Panc1 (cell line): ENCODE measurements at regions not wholly inside any gene's neighbourhood (a gene's known extent, or its start where the extent isn't known, plus 50 kb on each side); places are given as distances from the start of the nearest gene placed in this dataset.

Experiments used
- ATAC-seq: fragments of 200-7000 bp; cut with Tn5 transposase; 2 replicates; pipeline ENCODE4 v1.9.1; 2020; ENCODE audit warnings: mild to moderate bottlenecking, moderate library complexity
- BruUV-seq: library from RNA; stranded (reverse); fragments of 400-500 nt; replicated peaks from 2 replicates; lab custom pipeline; 2021; lab: Mats Ljungman, UMichigan
- CTCF ChIA-PET: fragments of 300-600 bp; sonication (Branson Sonifier 250); formaldehyde crosslinking; loops from one replicate; lab custom pipeline; 2022; ENCODE audit warnings: antibody characterized with exemption; lab: Charles Lee
- POLR2A ChIA-PET: fragments of 300-600 bp; sonication (Branson Sonifier 250); formaldehyde crosslinking; loops from one replicate; lab custom pipeline; 2022; ENCODE audit warnings: antibody characterized with exemption; lab: Charles Lee
- DNase-seq: peaks from one replicate; pipeline ENCODE4 v3.0.0-alpha.2; 2010; ENCODE audit warnings: low read depth, low spot score
- H3K27ac ChIP-seq: 2 replicates; pipeline ENCODE4 v1.5.1; 2011; ENCODE audit warnings: mild to moderate bottlenecking, low read length, inconsistent platforms
- H3K27me3 ChIP-seq: fragments of 200-500 bp; sonication (Bioruptor generic); 2 replicates; pipeline ENCODE4 v1.6.0; 2014; ENCODE audit warnings: low read length, inconsistent platforms; ENCODE audit not compliant: control insufficient read depth, insufficient read depth
- H3K36me3 ChIP-seq: fragments of 200-500 bp; sonication (Bioruptor generic); 2 replicates; pipeline ENCODE4 v1.5.1; 2014; ENCODE audit warnings: inconsistent platforms, mild to moderate bottlenecking, low read length, moderate library complexity; ENCODE audit not compliant: control insufficient read depth, insufficient read depth
- H3K4me1 ChIP-seq: 2 replicates; pipeline ENCODE4 v1.5.1; 2011; ENCODE audit warnings: inconsistent platforms, mild to moderate bottlenecking, low read length, moderate library complexity; ENCODE audit not compliant: control insufficient read depth, insufficient read depth
- H3K4me3 ChIP-seq, 2 experiments: 2 replicates each; pipeline ENCODE4 v1.5.1; 2011 to 2012; ENCODE audit warnings: low read depth in 2 of 2, low read length in 2 of 2, mild to moderate bottlenecking in 2 of 2, inconsistent platforms in 1 of 2, moderate library complexity in 1 of 2
- H3K9me3 ChIP-seq: fragments of 200-500 bp; sonication (Bioruptor generic); 2 replicates; pipeline ENCODE4 v1.5.1; 2014; ENCODE audit warnings: low read depth, mild to moderate bottlenecking, inconsistent platforms, low read length, moderate library complexity; ENCODE audit not compliant: control insufficient read depth, insufficient read depth
- POLR2AphosphoS5 ChIP-seq: IDR thresholded peaks from 2 replicates; pipeline ENCODE4 v1.6.1; 2012; ENCODE audit warnings: mild to moderate bottlenecking, low read depth, low read length, moderate library complexity
- REST ChIP-seq, 2 experiments: IDR thresholded peaks; 2 replicates each; pipeline ENCODE4 v1.6.1; 2011 to 2012; ENCODE audit warnings: low read depth in 2 of 2, control low read depth in 1 of 2, low read length in 1 of 2, mild to moderate bottlenecking in 1 of 2, moderate library complexity in 1 of 2; ENCODE audit not compliant: insufficient read depth in 1 of 2
- SIN3A ChIP-seq: IDR thresholded peaks from 2 replicates; pipeline ENCODE4 v1.6.1; 2012; ENCODE audit warnings: low read depth, mild to moderate bottlenecking, low read length, moderate library complexity, borderline replicate concordance; ENCODE audit not compliant: insufficient read depth
- TCF7L2 ChIP-seq: IDR thresholded peaks from 2 replicates; pipeline ENCODE4 v1.6.1; 2011; ENCODE audit warnings: mild to moderate bottlenecking, low read depth, low read length, inconsistent platforms
- in situ Hi-C: cut with HindIII; loops from 2 replicates; pipeline ENCODE4 v1.10.0; 2016; ENCODE audit warnings: low sequenced_read_pairs, low pct_unique_long_range_greater_than_20kb
- intact Hi-C: fragments of 100-400 bp; cut with micrococcal nuclease; formaldehyde crosslinking; loops from one replicate; pipeline ENCODE4 v1.10.0; 2022; ENCODE audit not compliant: unreplicated experiment
- TF ChIP-seq, protein P1 (sequence below): fragments of 450-650 bp; IDR thresholded peaks from 2 replicates; pipeline ENCODE4 v1.5.1; 2017; ENCODE audit warnings: mild to moderate bottlenecking

DNA sequence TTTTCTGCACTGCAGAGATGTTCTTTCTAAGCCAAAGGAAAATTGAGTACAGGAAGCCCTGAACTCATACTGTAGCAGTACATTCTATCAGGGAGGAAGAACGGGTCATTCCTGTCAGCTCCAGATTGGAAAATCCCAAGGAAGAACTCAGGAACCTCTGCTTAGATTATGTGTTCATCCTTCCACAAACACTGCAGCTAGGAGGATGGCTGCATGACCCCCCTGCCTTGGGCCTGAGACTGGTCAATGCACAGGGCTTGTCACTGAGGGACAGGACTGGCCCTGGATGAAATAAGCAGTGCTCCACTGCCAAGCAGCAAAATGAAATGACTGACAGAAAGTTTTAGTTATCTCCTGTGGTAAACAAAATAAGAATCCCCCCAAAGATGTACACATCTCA, 1406.8 kb upstream of the TMEM132C start:
- CTCF ChIA-PET, result no interaction called here
- no peak for TF ChIP-seq POLR2AphosphoS5
- TF ChIP-seq REST (IDR thresholded peaks at IDR 0.05; ENCODE audit: insufficient read depth in 1 of 2, low read depth in 2 of 2, low read length in 1 of 2), result no peak
- TF ChIP-seq, protein P1, sequence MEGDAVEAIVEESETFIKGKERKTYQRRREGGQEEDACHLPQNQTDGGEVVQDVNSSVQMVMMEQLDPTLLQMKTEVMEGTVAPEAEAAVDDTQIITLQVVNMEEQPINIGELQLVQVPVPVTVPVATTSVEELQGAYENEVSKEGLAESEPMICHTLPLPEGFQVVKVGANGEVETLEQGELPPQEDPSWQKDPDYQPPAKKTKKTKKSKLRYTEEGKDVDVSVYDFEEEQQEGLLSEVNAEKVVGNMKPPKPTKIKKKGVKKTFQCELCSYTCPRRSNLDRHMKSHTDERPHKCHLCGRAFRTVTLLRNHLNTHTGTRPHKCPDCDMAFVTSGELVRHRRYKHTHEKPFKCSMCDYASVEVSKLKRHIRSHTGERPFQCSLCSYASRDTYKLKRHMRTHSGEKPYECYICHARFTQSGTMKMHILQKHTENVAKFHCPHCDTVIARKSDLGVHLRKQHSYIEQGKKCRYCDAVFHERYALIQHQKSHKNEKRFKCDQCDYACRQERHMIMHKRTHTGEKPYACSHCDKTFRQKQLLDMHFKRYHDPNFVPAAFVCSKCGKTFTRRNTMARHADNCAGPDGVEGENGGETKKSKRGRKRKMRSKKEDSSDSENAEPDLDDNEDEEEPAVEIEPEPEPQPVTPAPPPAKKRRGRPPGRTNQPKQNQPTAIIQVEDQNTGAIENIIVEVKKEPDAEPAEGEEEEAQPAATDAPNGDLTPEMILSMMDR, result no peak
- no peak for TF ChIP-seq TCF7L2
- TF ChIP-seq SIN3A, result no peak
- ATAC-seq, result no peak
- Histone ChIP-seq H3K4me1 (no peaks in the 10 kb centered on the region), H3K27me3 (no peaks in the 10 kb centered on the region), H3K36me3 (no peaks in the 10 kb centered on the region), H3K27ac (no peak overlapping the region), H3K4me3 (no peak overlapping the region), H3K9me3 (no peaks in the 10 kb centered on the region)
- no peak for DNase-seq
- no TSS peak for BruUV-seq
- intact Hi-C loops, result no loop called here
- in situ Hi-C loops, result no loop called here
- POLR2A ChIA-PET, result no interaction called here

- Histone ChIP-seq H3K4me1 (no peaks in the 10 kb centered on the region), H3K9me3 (no peaks in the 10 kb centered on the region), H3K36me3 (no peaks in the 10 kb centered on the region), H3K27ac (no peak overlapping the region), H3K4me3 (no peak overlapping the region), H3K27me3 (no peaks in the 10 kb centered on the region)
- ATAC-seq, result no peak
- TF ChIP-seq, protein P1, result no peak
- TF ChIP-seq POLR2AphosphoS5 (no peak), TCF7L2 (no peak), REST (IDR thresholded peaks at IDR 0.05; ENCODE audit: insufficient read depth in 1 of 2, low read depth in 2 of 2, low read length in 1 of 2) (no peak), SIN3A (no peak)
- no TSS peak for BruUV-seq
- POLR2A ChIA-PET, result interaction anchor here (0.7 kb wide), 1 partner anchor 455 kb away, joined by 3 read pairs; no protein-coding TSS in a partner anchor
- in situ Hi-C loops (no loop called here), intact Hi-C loops (no loop called here)
- DNase-seq, result no peak
- CTCF ChIA-PET, result no interaction called here
These were observed 1404.5 kb upstream of the TMEM132C start for GRCh38 chr12:126862500-126862899.
